Natural killer cell (primary cell): ENCODE measurements at regions not wholly inside any gene's neighbourhood (a gene's known extent, or its start where the extent isn't known, plus 50 kb on each side); places are given as distances from the start of the nearest gene placed in this dataset.

Experiments
- ATAC-seq, 3 donors: fragments of 150-1000 bp in 2 of 3; fragments of 200-7000 bp in 1 of 3; cut with Tn5 transposase; 1 replicate in 1 of 3; 2 replicates in 2 of 3; pipeline ENCODE4 v1.10.0; 2021; ENCODE audit warnings: mild to moderate bottlenecking in 2 of 3, moderate library complexity in 2 of 3
- DNase-seq, 2 donors: peaks; one replicate each; pipeline versions ENCODE4 v3.0.0 to v3.0.0-alpha.2; 2013 to 2021; ENCODE audit warnings: mixed read lengths in 1 of 2
- H3K27ac ChIP-seq: one replicate; pipeline ENCODE4 v1.5.1; 2013; ENCODE audit warnings: mild to moderate bottlenecking, low read length
- H3K27me3 ChIP-seq: one replicate; pipeline ENCODE4 v1.6.1; 2013; ENCODE audit warnings: low read length; ENCODE audit not compliant: control insufficient read depth, insufficient read depth
- H3K36me3 ChIP-seq: one replicate; pipeline ENCODE4 v1.6.1; 2013; ENCODE audit warnings: low read length; ENCODE audit not compliant: control insufficient read depth, insufficient read depth
- H3K4me1 ChIP-seq: one replicate; pipeline ENCODE4 v1.6.1; 2013; ENCODE audit warnings: low read length; ENCODE audit not compliant: control insufficient read depth, insufficient read depth
- H3K4me3 ChIP-seq: one replicate; pipeline ENCODE4 v1.5.1; 2013; ENCODE audit warnings: low read length
- H3K9me3 ChIP-seq: one replicate; pipeline ENCODE4 v1.6.1; 2013; ENCODE audit warnings: low read length; ENCODE audit not compliant: control insufficient read depth, insufficient read depth
- H3K27ac Mint-ChIP-seq, 2 donors: one replicate each; pipeline ENCODE4 v1.8.0; 2022; ENCODE audit warnings: mild to moderate bottlenecking in 2 of 2, mixed read lengths in 2 of 2, moderate library complexity in 1 of 2
- H3K27me3 Mint-ChIP-seq, 2 donors: one replicate each; pipeline ENCODE4 v1.8.0; 2022; ENCODE audit warnings: low read depth in 2 of 2, mixed read lengths in 2 of 2
- H3K36me3 Mint-ChIP-seq: one replicate; pipeline ENCODE4 v1.8.0; 2022; ENCODE audit warnings: mixed read lengths
- H3K4me1 Mint-ChIP-seq, 2 donors: one replicate each; pipeline ENCODE4 v1.8.0; 2022; ENCODE audit warnings: mixed read lengths in 2 of 2
- H3K4me3 Mint-ChIP-seq: one replicate; pipeline ENCODE4 v1.8.0; 2022; ENCODE audit warnings: mild to moderate bottlenecking, moderate library complexity, mixed read lengths
- H3K9me3 Mint-ChIP-seq, 2 donors: one replicate each; pipeline ENCODE4 v1.8.0; 2022; ENCODE audit warnings: mixed read lengths in 2 of 2
- WGBS: methylation state at CpG from one replicate; pipeline ENCODE4 v1.1.7; 2013; ENCODE audit warnings: missing lambda C conversion rate; ENCODE audit not compliant: insufficient coverage; 5-methylcytosine and 5-hydroxymethylcytosine counted together
- intact Hi-C: fragments of 100-400 bp; cut with micrococcal nuclease; formaldehyde crosslinking; loops from one replicate; pipeline ENCODE4 v1.14.2; 2022
- TF ChIP-seq, protein P1 (sequence below): fragments of 200-600 bp; IDR thresholded peaks from one replicate; pipeline ENCODE4 v1.8.0; 2022; ENCODE audit warnings: antibody characterized with exemption

DNA sequence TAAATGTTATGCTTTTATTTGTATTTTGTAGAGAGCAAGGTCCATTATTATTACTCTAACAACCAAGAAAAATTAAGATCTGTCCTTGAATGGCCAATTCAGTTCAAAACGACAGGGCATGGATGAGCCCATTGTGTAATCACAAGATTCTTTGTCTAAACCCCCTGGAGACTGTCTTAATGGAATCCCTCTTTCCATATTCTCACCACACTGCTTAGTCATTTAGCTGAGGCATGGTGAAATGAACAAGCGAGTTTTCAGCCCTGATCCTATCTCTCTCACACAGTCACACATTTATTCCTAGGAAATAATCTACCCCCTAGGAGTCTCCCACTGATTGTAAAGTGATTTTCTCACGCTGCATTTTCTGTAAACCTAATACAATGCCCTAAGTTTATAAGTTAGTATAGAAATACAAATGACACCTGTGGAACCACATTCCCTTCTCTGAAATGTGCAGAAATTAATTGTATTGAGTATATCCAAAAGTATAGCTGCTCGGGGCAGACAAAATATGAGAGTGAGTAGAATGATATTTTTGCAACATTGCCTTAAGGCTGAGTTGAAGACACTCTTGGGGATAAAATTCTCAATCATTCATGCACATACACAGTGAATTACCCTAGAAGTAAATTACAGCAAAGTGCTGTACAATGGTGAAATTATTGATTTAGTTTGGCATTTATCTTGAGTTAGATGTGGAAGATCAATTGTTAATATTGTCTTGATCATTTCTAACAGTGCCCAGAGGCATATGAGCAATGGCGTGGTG is 119.7 kb upstream of the PCDH7 start:
- Mint-ChIP-seq H3K27me3 (no peaks in the 10 kb centered on the region), H3K36me3 (no peaks in the 10 kb centered on the region), H3K4me3 (no peak overlapping the region), H3K9me3 (peaks cover 6 to 15% of the 10 kb centered on the region in 2 donors), H3K27ac (no peak overlapping the region), H3K4me1 (no peaks in the 10 kb centered on the region)
- H3K9me3 ChIP-seq, result no peaks in the 10 kb centered on the region
- no peak overlapping the region for H3K27ac ChIP-seq
- TF ChIP-seq, protein P1, sequence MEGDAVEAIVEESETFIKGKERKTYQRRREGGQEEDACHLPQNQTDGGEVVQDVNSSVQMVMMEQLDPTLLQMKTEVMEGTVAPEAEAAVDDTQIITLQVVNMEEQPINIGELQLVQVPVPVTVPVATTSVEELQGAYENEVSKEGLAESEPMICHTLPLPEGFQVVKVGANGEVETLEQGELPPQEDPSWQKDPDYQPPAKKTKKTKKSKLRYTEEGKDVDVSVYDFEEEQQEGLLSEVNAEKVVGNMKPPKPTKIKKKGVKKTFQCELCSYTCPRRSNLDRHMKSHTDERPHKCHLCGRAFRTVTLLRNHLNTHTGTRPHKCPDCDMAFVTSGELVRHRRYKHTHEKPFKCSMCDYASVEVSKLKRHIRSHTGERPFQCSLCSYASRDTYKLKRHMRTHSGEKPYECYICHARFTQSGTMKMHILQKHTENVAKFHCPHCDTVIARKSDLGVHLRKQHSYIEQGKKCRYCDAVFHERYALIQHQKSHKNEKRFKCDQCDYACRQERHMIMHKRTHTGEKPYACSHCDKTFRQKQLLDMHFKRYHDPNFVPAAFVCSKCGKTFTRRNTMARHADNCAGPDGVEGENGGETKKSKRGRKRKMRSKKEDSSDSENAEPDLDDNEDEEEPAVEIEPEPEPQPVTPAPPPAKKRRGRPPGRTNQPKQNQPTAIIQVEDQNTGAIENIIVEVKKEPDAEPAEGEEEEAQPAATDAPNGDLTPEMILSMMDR, result no peak
- 58% methylated on average over 3 of the region's 5 CpGs for WGBS
- ATAC-seq, result no peak
- no peak overlapping the region for H3K4me3 ChIP-seq
- H3K36me3 ChIP-seq, result no peaks in the 10 kb centered on the region
- intact Hi-C loops, result no loop called here
- H3K4me1 ChIP-seq, result no peaks in the 10 kb centered on the region
- H3K27me3 ChIP-seq, result no peaks in the 10 kb centered on the region
- DNase-seq, result no peak

DNA sequence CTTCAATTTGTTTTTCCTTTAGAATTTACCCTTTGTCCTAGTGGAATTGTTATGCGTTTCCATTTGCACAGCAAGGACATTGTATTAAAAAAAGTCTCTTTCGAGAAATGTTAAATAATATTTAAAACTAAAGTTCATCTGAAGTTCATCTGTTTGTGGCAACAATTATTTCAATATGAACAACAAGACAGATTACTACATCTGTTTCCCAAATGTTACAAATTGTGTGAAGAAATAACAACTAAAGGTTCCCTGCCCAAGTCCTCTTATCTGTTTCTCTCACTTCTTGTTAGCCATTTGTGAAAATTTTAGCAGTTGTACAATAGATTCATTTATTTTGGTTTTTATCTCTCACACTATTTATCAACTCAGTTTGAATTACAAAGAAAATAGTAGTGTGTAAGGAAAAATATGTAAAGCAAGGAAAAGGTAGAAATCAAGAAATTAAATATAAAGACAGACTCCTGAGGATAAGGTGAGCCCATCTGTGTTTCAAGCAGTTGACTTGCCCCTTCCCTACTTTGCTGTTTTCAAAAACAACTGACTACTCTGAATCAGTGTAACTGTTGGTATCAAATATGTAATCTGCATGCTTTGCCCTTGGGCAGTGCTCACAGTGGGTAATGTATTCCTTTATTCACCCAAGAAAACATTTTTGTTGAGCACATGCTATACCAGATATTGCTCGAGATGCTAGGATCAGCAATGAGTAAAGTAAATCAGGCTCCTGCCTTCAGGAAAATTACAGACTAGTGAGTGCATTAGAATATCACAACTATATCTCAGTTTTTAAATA is 118.9 kb upstream of the PCDH7 start:
- Histone ChIP-seq H3K9me3 (no peaks in the 10 kb centered on the region), H3K27me3 (no peaks in the 10 kb centered on the region), H3K36me3 (no peaks in the 10 kb centered on the region), H3K4me1 (no peaks in the 10 kb centered on the region), H3K27ac (no peak overlapping the region), H3K4me3 (no peak overlapping the region)
- DNase-seq, result no peak
- Mint-ChIP-seq H3K36me3 (no peaks in the 10 kb centered on the region), H3K27me3 (no peaks in the 10 kb centered on the region), H3K27ac (no peak overlapping the region), H3K9me3 (peaks cover 9 to 17% of the 10 kb centered on the region in 2 donors), H3K4me3 (no peak overlapping the region), H3K4me1 (no peaks in the 10 kb centered on the region)
- no peak for ATAC-seq
- TF ChIP-seq, protein P1, result no peak
- no CpG with 5 or more reads among the region's 3 CpGs for WGBS
- intact Hi-C loops, result no loop called here

DNA sequence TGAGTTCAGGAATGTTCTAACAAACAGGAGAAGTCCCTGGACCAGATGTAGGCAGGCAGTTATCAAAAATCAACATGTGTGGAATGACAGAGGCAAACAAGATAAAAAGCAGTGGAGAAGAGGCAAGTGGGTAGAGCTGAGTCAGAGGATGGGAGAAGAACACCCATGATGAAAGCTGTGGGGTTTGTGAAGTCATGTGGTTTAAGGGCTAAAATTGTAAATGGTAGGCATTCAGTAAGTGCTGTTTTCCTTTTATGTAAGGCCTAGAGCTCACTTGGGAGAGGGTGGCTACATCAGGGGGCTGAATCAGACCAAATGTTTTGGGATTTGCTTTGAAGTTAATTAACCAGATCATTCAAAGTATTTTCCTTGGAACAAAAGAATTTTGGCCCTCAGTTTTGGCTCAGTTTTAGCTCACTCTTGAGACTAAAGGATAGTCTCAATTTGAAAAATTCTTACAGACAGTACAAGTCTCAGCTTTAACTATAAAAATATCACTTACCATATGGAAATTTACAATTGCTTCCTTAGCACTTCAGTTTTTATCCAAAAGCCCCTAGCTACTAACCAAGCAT is 114.5 kb upstream of the PCDH7 start:
- Mint-ChIP-seq H3K27ac (no peak overlapping the region), H3K36me3 (no peaks in the 10 kb centered on the region), H3K27me3 (no peaks in the 10 kb centered on the region), H3K9me3 (peaks cover 7 to 17% of the 10 kb centered on the region in 2 donors), H3K4me3 (no peak overlapping the region), H3K4me1 (no peaks in the 10 kb centered on the region)
- H3K9me3 ChIP-seq, result no peaks in the 10 kb centered on the region
- no peak overlapping the region for H3K27ac ChIP-seq
- H3K27me3 ChIP-seq, result no peaks in the 10 kb centered on the region
- TF ChIP-seq, protein P1, result no peak
- no peak overlapping the region for H3K4me3 ChIP-seq
- DNase-seq, result no peak
- no peak for ATAC-seq
- no peaks in the 10 kb centered on the region for H3K36me3 ChIP-seq
- intact Hi-C loops, result no loop called here
- no peaks in the 10 kb centered on the region for H3K4me1 ChIP-seq
